HCEC 1CT (cell line): ENCODE measurements at regions not wholly inside any gene's neighbourhood (a gene's known extent, or its start where the extent isn't known, plus 50 kb on each side); places are given as distances from the start of the nearest gene placed in this dataset.
"Not testable (repeated sequence)": the region's sequence is repeated elsewhere in the genome, so short reads cannot be mapped to it uniquely, and the experiment has no call there.

Source experiments
- DNase-seq: peaks from one replicate; pipeline ENCODE4 v3.0.0-alpha.2; 2017

GRCh38 chr3:135560847-135561246 lies 404.7 kb upstream of the PPP2R3A start:
- DNase-seq, result no peak

- no peak for DNase-seq
Measured at GRCh38 chr3:135564696-135565095, 400.8 kb upstream of the PPP2R3A start.

- no peak for DNase-seq
Measured at GRCh38 chr3:135565546-135565945, 400.0 kb upstream of the PPP2R3A start.

- DNase-seq, result no peak
Measured at GRCh38 chr3:135567223-135567622, 398.3 kb upstream of the PPP2R3A start.

GRCh38 chr3:135576751-135577150 lies 388.8 kb upstream of the PPP2R3A start:
- DNase-seq, result no peak

- DNase-seq, result no peak
Measured at GRCh38 chr3:135581806-135582205, 383.7 kb upstream of the PPP2R3A start.

GRCh38 chr3:135582800-135583199 lies 382.7 kb upstream of the PPP2R3A start:
- DNase-seq, result no peak

- DNase-seq, result no peak
Measured at GRCh38 chr3:135596563-135596962, 369.0 kb upstream of the PPP2R3A start.

- no peak for DNase-seq
Measured at GRCh38 chr3:135597855-135598254, 367.7 kb upstream of the PPP2R3A start.

- no peak for DNase-seq
Measured at GRCh38 chr3:135598597-135598996, 366.9 kb upstream of the PPP2R3A start.

GRCh38 chr3:135604512-135604911 lies 361.0 kb upstream of the PPP2R3A start:
- not testable (repeated sequence) for DNase-seq

- DNase-seq, result no peak
Measured at GRCh38 chr3:135618123-135618522, 347.4 kb upstream of the PPP2R3A start.

GRCh38 chr3:135621184-135621920 lies 344.2 kb upstream of the PPP2R3A start:
- DNase-seq, result no peak

GRCh38 chr3:135622215-135622614 lies 343.3 kb upstream of the PPP2R3A start:
- no peak for DNase-seq

- DNase-seq, result no peak
Measured at GRCh38 chr3:135622656-135623055, 342.9 kb upstream of the PPP2R3A start.

- DNase-seq, result no peak
Measured at GRCh38 chr3:135623558-135623957, 342.0 kb upstream of the PPP2R3A start.

GRCh38 chr3:135627057-135627456 lies 338.5 kb upstream of the PPP2R3A start:
- no peak for DNase-seq

GRCh38 chr3:135629701-135630408 lies 335.7 kb upstream of the PPP2R3A start:
- DNase-seq, result no peak

- no peak for DNase-seq
Measured at GRCh38 chr3:135632556-135633065, 332.9 kb upstream of the PPP2R3A start.

- no peak for DNase-seq
Measured at GRCh38 chr3:135633078-135633477, 332.4 kb upstream of the PPP2R3A start.

- no peak for DNase-seq
Measured at GRCh38 chr3:135636596-135636995, 328.9 kb upstream of the PPP2R3A start.

- no peak for DNase-seq
Measured at GRCh38 chr3:135637013-135637412, 328.5 kb upstream of the PPP2R3A start.

GRCh38 chr3:135641761-135642160 lies 323.8 kb upstream of the PPP2R3A start:
- no peak for DNase-seq

GRCh38 chr3:135645541-135645940 lies 320.0 kb upstream of the PPP2R3A start:
- DNase-seq, result no peak
